Activated naive CD4-positive, alpha-beta T cell treated with anti-CD3 and anti-CD28 coated beads, Interleukin-2, amount 50 U/mL, for 16 hours (primary cell): ENCODE measurements at regions not wholly inside any gene's neighbourhood (a gene's known extent, or its start where the extent isn't known, plus 50 kb on each side); places are given as distances from the start of the nearest gene placed in this dataset.

Experiments used
- DNase-seq: peaks from one replicate; pipeline ENCODE4 v3.0.0-alpha.2; 2020

- no peak for DNase-seq
Observed at GRCh38 chr4:180805101-180805500, 1438.1 kb upstream of the TENM3 start.

GRCh38 chr4:180808862-180809261 lies 1434.3 kb upstream of the TENM3 start:
- no peak for DNase-seq

GRCh38 chr4:180809439-180809838 lies 1433.8 kb upstream of the TENM3 start:
- DNase-seq, result no peak

- no peak for DNase-seq
Observed at GRCh38 chr4:180810581-180810980, 1432.6 kb upstream of the TENM3 start.

GRCh38 chr4:180811556-180811955 lies 1431.6 kb upstream of the TENM3 start:
- no peak for DNase-seq

- DNase-seq, result no peak
Observed at GRCh38 chr4:180812783-180813182, 1430.4 kb upstream of the TENM3 start.

GRCh38 chr4:180814875-180815417 lies 1428.3 kb upstream of the TENM3 start:
- no peak for DNase-seq

- DNase-seq, result no peak
Observed at GRCh38 chr4:180817529-180817928, 1425.7 kb upstream of the TENM3 start.

GRCh38 chr4:180823108-180823507 lies 1420.1 kb upstream of the TENM3 start:
- no peak for DNase-seq

GRCh38 chr4:180827232-180828009 lies 1415.8 kb upstream of the TENM3 start:
- DNase-seq, result no peak

- no peak for DNase-seq
Observed at GRCh38 chr4:180828455-180829018, 1414.7 kb upstream of the TENM3 start.

GRCh38 chr4:180832073-180832472 lies 1411.1 kb upstream of the TENM3 start:
- DNase-seq, result no peak

GRCh38 chr4:180840142-180840541 lies 1403.1 kb upstream of the TENM3 start:
- DNase-seq, result no peak

- no peak for DNase-seq
Observed at GRCh38 chr4:180850318-180850940, 1392.8 kb upstream of the TENM3 start.

- no peak for DNase-seq
Observed at GRCh38 chr4:180852738-180853137, 1390.5 kb upstream of the TENM3 start.

GRCh38 chr4:180855184-180855583 lies 1388.0 kb upstream of the TENM3 start:
- no peak for DNase-seq

- no peak for DNase-seq
Observed at GRCh38 chr4:180860089-180860720, 1383.0 kb upstream of the TENM3 start.

GRCh38 chr4:180861651-180862050 lies 1381.6 kb upstream of the TENM3 start:
- DNase-seq, result no peak

- no peak for DNase-seq
Observed at GRCh38 chr4:180866933-180867643, 1376.1 kb upstream of the TENM3 start.

- DNase-seq, result no peak
Observed at GRCh38 chr4:180870623-180871022, 1372.6 kb upstream of the TENM3 start.

GRCh38 chr4:180898305-180898704 lies 1344.9 kb upstream of the TENM3 start:
- no peak for DNase-seq

GRCh38 chr4:180900781-180901180 lies 1342.4 kb upstream of the TENM3 start:
- DNase-seq, result no peak

- DNase-seq, result no peak
Observed at GRCh38 chr4:180909279-180909678, 1333.9 kb upstream of the TENM3 start.
